H54 (cell line): ENCODE measurements at regions not wholly inside any gene's neighbourhood (a gene's known extent, or its start where the extent isn't known, plus 50 kb on each side); places are given as distances from the start of the nearest gene placed in this dataset.

Experiments used
- DNase-seq: peaks from one replicate; pipeline ENCODE4 v3.0.0; 2011; ENCODE audit warnings: low spot score, mixed read lengths; ENCODE audit not compliant: insufficient read length
- FAIRE-seq: peaks from 3 replicates; lab custom pipeline; 2011; peaks lifted over from hg19 to GRCh38; lab: Jason Lieb, UNC
- POLR2A ChIP-seq: IDR thresholded peaks from 2 replicates; pipeline ENCODE4 v1.6.1; 2011; ENCODE audit warnings: low read depth, mild to moderate bottlenecking, low read length

DNA sequence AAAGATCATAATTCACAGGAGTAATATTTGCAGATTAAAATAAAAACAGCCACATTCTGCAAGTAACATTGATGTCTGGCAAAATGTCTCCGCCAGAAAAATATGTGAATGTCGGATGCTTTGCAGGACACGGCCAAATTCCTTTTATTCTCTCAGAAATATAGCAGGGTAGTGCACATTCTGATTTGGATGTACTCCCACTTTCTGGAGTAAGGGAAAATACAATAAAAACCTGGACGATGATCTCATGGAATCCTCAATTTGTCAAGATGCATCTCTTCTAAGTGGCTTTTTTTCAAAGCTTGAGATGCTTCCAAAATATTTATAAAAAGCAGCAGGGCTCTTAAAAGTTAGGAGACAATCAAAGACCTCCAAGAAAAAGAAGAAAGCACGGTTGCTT, 133.3 kb downstream of the TBX5 start:
- no peak for TF ChIP-seq POLR2A
- no peak for FAIRE-seq

DNA sequence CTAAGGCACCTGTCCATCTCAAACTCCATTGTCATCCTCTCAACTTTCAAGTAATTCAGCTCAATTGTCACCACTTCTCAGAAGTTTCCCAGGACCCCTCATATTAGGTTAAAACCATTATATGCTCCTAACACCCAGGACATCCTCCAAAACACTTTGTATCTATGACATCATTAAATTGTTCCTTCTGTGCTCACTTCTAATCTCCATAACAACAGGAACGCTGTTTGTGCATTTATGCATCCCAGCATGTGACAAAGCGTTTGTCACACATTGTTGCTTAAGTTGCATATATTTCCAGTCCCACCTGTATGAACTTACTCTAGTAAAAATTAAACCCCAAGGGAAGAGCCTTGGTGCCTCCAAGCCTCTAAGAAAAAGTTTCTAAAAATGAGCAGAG, 133.9 kb downstream of the TBX5 start:
- no peak for TF ChIP-seq POLR2A
- no peak for FAIRE-seq

More for the DNA sequence above, 133.3 kb downstream of the TBX5 start:
- no peak for DNase-seq

DNA sequence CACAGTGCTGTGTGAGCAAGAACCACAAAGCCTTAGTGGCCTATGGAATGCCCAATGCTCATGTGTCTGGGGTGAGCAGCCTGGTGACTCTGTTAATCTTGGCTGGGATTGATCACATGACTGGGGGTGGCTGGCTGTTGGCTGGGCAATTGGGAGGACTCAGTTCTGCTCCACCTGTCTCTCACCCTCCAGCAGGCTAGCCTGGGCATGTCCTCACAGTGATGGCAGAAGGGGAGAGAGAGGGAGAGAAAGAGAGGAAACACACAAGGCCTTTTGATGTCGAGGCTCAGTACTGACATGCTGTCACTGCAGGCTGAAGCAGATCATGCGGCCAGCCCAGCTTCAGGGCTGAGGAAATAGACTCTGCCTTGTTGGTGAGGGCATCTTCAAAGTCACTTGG, 136.8 kb downstream of the TBX5 start:
- FAIRE-seq (no peak), DNase-seq (no peak)

More for the DNA sequence above, 133.9 kb downstream of the TBX5 start:
- no peak for DNase-seq

DNA sequence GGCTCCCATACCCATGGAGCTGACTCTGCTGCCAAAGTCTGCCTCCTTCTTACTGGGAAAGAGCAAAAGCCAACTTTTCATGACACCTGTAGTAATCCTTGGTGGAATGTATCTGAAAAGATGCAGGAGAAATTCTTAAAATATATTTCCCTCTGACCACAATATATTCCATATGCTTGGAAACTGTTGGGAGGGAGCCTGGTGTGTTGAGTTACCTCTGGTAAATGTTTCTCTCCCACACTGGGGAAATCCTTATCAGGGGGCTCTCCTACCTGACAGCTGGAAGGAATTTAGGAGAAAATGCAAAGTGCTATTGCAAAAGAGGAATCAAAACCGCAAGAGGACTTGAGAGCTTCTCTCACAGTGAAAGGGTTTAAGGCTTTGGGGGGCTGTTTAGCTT, 139.4 kb downstream of the TBX5 start:
- no peak for DNase-seq
- FAIRE-seq = no peak
- no peak for TF ChIP-seq POLR2A

More for the DNA sequence above, 136.8 kb downstream of the TBX5 start:
- TF ChIP-seq POLR2A = no peak

DNA sequence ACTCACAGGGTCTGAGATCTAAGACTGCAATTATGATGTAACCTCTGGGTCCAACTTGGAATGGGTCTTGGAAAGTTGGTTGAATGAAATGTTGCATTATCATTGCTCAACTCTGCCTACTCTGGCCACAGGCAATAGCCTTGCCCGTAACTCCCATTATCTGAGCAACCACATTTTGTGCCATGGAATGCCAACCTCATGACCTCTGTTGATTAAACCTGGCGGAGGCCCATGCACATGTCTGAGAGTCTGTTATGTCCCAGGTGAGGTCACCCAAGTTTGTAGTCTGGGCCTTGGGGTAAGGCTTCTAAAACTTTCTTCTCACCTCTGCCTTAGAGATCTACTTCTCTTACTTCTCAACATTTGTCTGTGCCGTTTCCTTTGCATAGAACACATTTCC, 140.9 kb downstream of the TBX5 start:
- no peak for TF ChIP-seq POLR2A
- no peak for DNase-seq
- no peak for FAIRE-seq

DNA sequence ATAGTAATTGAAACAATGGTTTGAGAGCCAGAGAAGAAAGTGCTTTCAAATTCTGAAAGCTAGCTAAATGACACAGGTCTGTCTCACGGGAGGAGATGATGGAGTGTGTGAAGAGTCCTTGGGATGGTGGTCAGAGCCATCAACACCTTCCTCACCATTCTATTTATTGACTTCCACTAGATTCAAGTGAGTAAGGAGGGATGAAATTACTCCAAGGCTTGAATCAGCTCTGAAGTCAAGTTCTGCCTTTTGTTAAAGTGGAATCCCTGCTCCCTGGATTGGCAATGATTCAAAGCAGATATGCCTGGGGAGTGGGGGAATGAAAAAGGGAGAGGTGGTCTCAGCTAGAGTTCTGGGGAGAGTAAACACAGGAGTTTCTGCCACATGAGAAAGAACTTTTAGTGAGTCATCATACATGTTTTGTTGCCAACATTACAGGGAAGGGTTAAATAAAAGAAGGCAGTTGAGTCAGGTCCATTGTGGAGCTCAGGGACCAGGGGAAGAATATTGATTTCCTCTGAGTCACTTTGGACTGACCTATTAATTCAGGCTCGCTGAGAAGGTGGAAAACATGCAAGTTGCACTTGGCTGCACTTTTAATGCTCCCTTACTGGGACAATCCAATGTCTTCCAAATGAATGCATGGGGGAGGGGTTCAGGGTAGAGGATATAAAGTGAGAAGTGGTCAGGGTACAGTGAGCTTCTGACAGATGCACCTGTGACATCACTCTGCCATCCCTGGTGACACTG, 142.7 kb downstream of the TBX5 start:
- TF ChIP-seq POLR2A = no peak
- FAIRE-seq (no peak), DNase-seq (no peak)

DNA sequence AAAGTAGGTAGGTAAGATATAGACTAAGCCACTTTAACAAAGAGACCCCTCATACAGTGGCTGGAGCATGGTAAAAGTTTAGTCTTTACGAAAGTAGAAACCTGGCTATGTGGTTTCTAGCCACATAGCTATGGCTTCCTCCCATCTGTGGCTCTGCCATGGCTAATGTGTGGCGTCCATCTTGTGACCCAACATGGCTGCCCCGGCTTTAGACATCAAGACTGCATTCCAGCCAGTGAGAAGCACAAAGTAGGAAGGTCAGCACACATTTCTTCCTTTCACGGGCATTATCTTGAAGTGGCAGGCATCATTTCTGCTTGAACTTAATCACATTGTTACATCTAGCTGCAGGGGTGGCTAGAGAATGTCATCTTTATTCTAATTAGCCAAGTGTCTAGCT, 148.3 kb downstream of the TBX5 start:
- FAIRE-seq = no peak
- DNase-seq = no peak
- TF ChIP-seq POLR2A = no peak

DNA sequence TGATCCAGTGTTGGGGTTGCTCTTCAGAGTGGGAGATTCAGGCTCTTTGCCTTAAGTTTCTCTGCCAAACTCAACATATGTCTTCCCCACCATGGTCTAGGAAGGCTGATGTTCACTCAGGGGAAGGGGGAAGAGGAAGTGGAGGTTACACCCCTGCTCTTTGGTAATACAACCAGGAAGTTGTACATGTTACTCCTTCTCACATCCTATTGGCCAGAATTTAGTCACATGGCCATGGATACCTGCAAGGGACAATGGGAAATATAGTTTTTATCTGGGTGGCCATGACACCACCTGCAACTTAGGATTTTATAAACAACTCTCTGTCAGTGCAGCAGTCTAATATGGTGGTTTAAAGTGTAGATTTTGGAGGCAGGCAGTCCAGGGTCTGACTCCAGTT, 150.9 kb downstream of the TBX5 start:
- TF ChIP-seq POLR2A = no peak
- DNase-seq (no peak), FAIRE-seq (no peak)

DNA sequence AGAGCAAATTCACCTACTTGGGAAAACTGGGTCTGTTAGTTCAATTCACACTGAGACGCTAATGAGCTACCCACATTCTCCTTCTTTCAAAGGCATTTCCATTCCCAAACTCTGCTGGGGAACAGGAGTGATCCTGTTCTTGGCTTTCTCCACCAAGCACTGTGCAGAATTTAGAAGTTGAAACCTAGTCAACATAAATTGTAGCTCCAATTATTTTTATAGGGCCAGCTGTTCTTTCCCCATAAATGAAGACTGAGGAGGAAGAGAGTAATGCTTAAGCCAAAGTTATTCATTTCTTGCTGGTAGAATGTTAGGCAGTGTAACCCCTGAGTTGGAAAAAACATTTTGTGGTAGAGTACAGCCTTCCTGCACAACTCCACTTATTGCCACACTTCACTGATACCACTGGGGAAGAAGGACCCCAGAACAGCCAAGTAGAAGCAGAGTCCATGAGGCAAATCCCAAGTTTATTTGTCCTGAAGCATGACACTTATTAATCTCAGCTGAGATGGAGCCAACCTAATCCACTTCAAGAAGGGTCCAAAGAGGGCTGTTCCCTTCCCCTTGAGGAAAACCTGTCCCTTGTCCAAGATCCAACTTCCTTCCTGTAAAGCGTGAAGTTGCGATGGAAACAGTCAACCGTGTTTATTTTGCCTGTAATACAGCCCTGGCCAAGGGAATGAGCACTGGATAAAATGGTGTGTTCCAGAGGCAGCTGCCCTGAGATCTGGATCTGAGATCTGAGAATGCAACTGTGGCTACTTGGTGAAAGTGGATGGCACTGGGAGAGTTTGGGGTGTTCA, 151.8 kb downstream of the TBX5 start:
- FAIRE-seq (no peak), DNase-seq (no peak)
- TF ChIP-seq POLR2A = no peak

DNA sequence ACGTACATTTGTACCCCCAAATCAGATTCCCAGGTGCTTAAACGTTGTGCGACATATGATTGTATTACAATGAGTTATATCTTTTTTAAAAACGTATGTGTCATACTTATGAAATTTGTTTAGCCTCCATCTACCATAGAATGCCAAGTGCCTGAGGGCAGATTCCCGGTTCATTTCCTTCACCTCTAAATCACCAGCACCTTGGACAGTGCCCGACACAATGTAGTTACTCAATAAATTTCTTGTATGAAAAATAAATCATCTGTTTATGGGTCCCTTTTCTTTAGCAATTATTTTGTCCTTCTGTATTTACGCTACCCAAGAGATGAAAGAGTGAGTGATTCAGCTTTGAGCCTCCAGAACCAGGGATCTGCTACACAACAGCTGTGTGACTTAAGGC, 157.4 kb downstream of the TBX5 start:
- DNase-seq = no peak
- no peak for TF ChIP-seq POLR2A
- no peak for FAIRE-seq

DNA sequence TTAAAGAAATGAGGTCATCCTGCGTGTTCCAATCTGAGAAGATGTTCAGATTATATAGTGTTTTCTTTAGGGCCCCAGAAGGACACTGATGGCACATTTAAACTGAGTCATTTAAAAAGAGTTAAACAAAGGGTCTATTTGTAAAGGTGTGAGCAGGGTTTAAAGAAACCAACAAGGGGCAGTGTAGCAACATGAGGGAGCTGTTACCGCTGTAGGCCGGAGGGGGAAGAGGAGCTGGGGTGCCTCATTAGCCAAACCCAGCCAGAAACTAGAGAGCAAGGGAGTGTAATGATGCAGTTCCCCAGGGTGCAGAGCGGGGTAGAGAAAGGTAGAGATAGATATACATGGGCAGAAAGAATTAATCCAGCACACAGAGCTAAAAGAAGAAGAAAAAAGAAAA, 160.4 kb downstream of the TBX5 start:
- no peak for TF ChIP-seq POLR2A
- DNase-seq (no peak), FAIRE-seq (no peak)

DNA sequence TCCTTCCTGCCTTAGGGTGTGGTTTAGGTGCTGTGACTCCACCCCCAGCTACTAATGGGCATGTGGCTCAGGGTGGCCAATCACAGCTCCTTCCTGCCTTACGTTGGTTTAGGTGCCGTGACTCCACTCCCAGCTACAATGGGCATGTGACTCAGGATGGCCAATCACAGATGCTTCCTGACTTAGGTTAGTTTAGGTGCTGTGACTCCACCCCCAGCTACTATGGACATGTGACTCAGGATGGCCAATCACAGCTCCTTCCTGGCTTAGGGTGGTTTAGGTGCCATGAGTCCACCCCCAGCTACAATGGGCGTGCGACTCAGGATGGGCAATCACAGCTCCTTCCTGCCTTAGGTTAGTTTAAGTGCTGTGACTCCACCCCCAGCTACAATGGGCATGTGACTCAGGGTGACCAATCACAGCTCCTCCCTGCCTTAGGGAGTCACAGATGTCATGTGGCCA, 163.9 kb downstream of the TBX5 start:
- DNase-seq (no peak), FAIRE-seq (no peak)
- TF ChIP-seq POLR2A = no peak

DNA sequence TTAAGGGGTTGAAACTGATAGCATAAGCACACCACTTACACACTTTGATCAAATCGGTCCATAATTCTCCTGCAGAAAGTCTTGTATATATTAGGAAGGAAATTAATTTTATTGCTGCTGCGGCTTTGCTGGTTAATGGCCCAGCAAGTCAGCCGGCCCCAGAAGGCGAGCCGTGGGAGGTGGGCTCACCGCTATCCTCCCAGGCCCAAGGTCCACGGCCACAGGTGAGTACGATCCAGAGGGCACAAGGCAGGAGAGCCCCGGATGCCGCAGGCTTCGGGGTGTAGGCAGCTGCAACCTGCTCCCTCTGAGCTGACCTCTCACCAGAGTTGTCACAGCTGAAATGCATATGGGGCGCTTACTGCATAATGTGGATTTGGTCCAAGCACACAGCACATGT, 165.7 kb downstream of the TBX5 start:
- FAIRE-seq = no peak
- TF ChIP-seq POLR2A = no peak
- no peak for DNase-seq

DNA sequence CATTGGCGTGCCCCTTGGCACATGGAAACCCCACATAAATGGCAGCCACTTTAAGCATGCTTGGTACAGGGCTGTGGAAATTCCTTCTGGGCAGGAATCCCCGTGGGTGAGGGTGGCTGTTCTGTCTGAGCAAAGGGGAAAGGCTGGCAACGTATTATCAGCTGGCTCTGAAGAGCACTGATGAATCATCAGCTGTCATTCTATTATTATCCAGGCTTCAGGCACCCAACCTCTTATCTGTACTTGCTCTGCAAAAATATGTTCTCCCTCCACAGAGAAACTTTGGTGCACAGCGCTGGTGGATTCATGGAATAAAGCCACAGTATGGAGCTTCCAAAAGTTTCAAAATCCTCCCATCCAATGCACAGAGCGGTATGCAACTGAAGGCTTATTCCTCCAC, 167.1 kb downstream of the TBX5 start:
- FAIRE-seq = no peak
- DNase-seq = no peak

DNA sequence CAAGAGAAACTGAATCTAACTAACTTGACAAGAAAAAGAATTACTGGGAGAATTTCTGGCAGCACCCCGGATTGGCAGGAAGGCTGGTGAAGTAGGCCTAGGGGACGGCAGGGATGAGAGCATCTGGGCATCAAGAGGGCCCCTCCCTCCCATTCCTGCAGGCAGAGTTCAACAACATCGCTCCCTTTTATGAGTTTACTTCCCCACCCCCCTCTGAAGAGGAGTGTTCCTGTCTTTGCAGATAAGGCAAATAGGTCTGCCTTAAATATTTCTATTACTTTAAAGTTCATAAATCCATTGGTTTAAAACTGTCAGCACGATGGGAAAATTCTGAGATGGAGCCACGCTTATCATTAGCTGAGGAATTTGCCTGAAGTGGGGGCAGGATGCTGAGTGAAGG, 168.7 kb downstream of the TBX5 start:
- no peak for TF ChIP-seq POLR2A
- FAIRE-seq = no peak

More for the DNA sequence above, 167.1 kb downstream of the TBX5 start:
- TF ChIP-seq POLR2A = no peak

DNA sequence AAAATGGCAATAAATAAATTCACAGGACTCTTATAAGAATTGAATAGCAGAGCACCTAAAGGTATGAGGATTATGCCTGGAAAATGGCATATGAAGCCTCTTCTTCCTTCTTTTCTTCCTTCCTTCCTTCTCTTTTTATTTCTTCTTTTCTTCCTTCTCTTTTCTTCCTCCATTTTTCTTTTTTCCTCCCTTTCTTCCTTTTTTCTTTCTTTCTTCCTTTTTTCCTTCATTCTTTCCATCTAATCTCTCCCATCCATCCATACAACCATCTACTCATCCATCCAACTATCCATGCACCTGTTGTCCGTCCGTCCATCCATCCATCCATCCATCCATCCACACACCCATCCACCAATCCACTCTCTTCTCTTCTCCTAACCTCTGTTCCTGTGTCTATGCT, 173.8 kb downstream of the TBX5 start:
- FAIRE-seq (no peak), DNase-seq (no peak)
- TF ChIP-seq POLR2A = no peak

More for the DNA sequence above, 168.7 kb downstream of the TBX5 start:
- no peak for DNase-seq
